Activated T-helper 1 cell treated with Interleukin-2 at 50 U/mL for 16 hours (primary cell): ENCODE measurements at regions not wholly inside any gene's neighbourhood (a gene's known extent, or its start where the extent isn't known, plus 50 kb on each side); places are given as distances from the start of the nearest gene placed in this dataset.

Experiments
- DNase-seq: peaks from one replicate; pipeline ENCODE4 v3.0.0-alpha.2; 2020; ENCODE audit warnings: low read depth

DNA sequence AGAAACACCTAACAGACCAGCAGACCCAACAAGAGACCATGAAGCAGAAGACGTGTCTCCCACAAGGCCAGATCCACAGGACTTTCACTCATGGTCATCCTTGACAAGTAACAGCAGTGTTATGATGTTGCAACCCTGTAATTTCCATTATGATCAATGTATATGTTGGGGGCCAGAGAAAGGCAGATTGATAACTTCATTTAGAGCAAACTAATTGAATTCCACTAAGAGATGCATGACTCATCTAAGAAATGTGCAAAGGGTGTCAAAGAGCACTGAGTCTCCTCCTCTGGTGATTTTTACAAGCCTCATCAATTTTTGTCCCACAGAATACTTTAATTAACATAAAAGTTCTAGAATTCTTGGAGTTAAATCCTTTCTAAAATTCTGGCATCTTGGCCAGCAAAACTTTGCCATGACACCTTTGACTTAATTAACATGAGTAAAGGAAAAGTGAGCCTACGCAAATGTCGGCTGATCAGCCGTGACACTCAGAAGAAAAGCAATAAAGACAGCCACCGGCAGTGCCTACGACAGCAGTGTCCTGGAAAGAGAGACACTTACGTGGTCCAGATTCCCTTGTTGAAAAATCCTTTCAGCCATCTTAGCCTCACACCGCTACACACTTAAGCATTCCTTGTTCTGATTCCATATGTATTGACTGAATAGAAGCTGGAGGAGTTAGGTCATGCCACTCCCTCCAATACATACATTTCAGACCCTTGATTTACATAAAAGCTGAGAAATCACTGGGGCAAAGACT is 370.2 kb upstream of the CCDC196 start:
- DNase-seq: no peak

GRCh38 chr14:66116732-66117131 is 369.4 kb upstream of the CCDC196 start:
- DNase-seq: no peak

DNA sequence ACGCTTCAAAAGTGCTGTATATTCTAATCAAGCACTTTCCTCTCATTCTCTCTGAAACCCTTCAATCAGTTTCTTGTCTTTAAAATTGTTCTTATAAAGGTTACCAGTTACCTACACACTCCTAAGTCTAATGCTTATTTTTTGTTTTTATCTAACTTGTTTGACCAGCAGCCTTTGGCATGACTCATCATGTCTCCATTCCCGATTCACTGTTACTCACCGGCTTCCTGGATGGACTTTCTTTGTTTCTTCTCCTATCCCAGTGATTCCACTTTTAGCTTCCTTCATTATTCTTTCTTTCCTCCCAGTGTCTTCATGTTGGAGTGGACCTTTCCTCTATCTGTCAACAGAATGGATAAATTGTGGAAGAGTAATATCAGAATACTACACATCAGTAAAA is 368.6 kb upstream of the CCDC196 start:
- DNase-seq: no peak

- DNase-seq: no peak
These were observed 366.5 kb upstream of the CCDC196 start for GRCh38 chr14:66119606-66120231.

DNA sequence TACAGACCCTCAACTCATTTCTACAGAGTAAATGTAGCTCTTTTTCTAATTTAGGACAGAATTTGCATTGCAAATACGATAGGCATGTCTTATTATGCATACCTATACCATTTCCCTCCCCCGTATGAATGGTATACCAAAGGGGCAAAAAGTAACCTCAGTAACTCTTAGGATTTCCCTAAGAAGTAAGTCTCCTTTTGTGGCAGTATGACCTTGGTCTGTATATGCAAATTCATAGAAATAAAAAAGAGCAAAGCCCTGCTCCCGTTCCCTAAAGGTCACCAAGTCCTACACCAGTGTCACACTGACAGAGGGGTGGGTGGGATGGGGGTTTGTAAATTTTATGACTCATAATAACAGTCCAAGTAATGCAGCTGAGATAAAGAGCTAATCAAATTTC is 365.8 kb upstream of the CCDC196 start:
- no peak for DNase-seq

DNA sequence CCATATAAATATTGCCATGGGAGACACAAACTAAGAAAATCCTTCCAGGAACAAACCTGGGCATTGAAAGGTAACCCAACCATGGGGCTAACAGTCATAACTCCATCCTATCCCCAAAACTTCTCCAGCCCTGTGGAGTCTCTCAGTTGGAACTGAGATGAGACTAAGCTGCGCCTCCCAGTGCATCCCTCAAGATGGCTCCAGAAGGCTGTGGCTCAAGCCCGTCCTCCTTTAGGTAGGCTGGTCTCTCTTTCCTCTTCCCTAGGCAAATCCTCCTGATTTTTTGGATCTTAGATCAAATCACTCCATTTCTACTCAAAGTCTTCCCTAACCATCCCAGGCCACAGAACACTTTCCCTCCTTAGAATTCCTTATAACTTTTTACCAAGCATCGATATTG is 364.3 kb upstream of the CCDC196 start:
- no peak for DNase-seq

DNA sequence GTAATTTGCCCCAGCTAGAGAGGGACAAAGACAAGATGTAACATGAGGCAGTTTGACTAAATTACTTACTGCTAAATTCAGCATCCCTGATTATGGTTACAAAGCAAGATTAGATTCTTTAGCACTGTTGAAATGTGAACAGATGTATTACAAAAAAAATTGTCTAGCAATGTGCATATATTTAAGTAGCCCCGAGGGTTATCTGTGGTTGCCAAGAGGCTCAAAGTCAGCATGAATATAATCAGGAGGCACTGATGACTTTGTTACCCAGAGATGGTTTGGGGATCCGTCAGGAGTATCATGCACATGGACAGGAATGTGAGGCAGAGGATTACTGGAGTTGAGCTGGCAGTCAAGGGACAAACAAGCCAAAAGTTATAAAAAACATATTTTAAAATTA is 356.9 kb upstream of the CCDC196 start:
- DNase-seq: no peak

DNA sequence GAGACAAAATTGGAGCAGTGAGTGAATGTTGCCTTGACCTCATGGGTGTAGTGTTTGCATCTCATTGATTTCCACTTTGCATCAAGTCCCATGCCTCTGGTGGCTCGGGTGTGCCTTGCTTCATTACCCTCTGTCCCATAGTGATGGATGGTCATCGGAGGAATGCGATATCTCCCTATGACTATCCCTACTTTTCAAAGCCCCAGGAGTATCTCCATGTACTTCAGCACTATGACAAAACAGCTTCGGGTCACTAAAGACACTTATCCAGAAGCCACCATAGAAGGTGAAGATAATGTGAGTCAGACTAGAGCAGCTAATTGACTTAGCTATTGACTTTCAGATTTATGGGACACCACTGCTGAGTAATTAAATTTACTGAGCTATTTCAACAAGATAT is 355.1 kb upstream of the CCDC196 start:
- no peak for DNase-seq

GRCh38 chr14:66133666-66134065 is 352.5 kb upstream of the CCDC196 start:
- DNase-seq: no peak

DNA sequence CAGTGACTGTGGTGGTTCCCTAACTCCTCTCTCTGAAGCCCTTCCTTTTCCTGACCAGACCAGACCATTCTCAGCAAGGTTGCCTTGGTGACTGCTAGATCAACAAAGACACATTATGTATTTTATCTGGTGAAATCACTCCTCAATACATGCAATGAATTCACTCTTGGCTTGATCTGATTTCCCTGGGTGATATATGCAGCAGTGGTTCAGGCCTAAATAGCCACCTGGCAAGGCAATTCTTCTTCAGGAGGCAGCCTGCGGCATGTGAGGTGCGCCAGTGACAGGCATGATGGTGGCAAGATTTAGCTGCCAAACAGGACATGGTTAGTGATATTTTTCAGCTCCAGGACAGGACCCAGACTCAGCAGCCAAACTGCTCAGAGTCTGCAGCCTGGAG is 350.3 kb upstream of the CCDC196 start:
- no peak for DNase-seq

GRCh38 chr14:66137081-66137480 is 349.1 kb upstream of the CCDC196 start:
- no peak for DNase-seq

- DNase-seq: no peak
These were observed 346.7 kb upstream of the CCDC196 start for GRCh38 chr14:66139432-66139831.

GRCh38 chr14:66140213-66140918 is 345.8 kb upstream of the CCDC196 start:
- no peak for DNase-seq

DNA sequence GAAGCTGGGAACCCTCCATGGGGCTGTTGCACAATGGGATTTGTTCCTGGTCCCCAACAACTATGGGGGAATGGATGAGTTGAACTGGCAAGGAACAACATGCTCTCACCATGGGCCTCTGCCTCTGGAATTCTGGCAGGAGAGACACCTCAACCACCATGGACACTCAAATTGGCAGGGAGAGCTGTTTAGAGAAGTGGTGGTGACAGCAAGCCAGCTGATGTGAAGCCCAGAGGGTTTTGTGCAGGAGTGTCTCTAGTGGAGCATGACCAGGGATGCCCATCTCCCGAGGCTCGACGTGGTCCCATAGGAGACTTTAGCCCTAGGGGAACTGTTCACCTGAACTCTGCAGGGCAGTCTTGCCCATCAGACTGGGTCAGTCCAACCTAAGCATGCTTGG is 345.2 kb upstream of the CCDC196 start:
- no peak for DNase-seq

DNA sequence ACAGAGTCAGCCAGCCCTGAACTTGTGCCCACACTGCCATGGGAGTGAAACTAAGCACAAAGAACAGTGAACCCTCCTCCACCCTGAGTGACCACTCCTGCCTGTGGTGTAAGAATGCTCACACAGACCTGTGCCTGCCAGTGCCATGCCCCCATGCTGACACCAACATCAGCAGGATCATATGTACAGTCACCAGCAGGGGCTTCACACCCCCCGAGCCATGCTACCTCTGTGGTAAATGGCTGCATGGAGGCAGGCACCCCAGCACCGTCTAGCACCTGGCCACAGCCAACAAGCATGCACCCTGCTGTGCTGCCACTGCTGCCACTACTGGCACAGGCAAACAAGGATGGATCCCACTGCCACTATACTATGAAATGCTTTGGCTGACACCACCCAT is 344.4 kb upstream of the CCDC196 start:
- DNase-seq: no peak

DNA sequence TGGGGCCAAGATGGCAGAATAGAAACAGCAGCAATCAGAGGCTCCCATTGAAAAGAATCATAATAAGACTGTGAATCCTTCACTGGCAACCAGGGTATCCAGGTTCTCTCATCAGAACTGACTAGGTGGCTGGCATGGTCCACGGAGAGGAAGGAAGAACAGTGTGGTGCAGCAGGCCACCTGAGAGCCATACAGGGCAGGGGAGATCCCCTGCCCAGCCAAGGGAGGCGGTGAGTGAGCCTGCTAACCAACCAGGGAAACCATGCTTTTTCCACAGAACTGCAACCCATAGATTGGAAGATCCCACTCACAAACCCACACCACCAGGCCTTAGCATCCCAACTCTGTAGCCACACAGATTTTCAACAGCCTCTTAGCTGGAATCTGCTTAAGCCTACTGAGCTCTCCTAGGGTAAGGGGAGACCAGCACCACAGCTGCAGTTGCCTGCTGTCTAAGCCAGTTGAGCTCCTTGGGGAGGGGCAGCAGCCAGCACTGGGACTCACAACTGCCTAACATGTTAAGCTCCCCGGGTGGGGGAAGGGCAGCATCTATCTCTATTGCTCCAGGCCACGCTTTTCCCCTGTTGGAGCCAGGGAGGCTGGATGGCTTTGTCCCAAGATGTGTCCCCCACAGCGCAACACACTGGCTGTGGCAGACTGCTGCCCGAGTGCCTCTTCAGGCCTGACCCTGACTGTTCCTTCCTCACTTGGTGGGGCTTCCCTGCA is 342.6 kb upstream of the CCDC196 start:
- no peak for DNase-seq

- no peak for DNase-seq
These were observed 333.9 kb upstream of the CCDC196 start for GRCh38 chr14:66152302-66152701.

DNA sequence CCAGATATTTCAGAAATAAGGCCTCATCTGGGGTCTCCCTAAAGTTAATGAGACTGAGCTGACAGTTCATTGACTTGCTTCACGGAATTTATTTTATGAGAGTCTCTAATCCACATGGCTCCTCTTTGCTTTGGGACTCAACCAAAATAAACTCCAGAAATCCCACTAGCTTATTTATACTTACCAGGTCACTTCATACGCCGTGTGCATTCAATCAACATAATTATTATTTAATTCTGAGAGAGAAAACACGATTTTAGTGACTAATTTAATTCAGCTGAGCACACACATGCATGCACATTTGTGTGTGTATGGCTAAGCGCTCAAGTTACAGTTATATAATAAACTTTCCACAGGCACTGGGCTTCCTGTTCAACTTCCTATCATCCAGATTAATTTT is 333.4 kb upstream of the CCDC196 start:
- no peak for DNase-seq

GRCh38 chr14:66163023-66163422 is 323.1 kb upstream of the CCDC196 start:
- DNase-seq: no peak

- DNase-seq: no peak
These were observed 320.8 kb upstream of the CCDC196 start for GRCh38 chr14:66165337-66165736.

GRCh38 chr14:66174453-66174891 is 311.7 kb upstream of the CCDC196 start:
- DNase-seq: no peak

DNA sequence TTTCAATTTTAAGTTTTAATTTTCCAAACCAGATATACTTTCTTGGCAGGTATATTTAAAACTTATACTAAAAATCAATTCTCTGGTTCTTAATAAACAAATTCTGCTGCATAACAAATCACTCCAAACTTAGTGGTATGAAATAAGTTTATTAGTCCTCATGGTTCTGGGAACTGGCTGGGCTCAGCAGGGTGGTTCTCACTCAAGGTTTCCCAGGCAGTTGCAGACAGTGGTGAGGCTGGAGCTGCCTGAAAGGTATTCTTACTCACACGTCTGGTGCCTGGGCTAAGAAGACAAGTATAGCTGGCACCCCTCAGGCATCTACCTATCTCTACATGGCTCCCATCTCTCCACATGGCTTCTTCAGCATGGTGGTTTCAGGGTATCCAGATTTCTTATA is 308.2 kb upstream of the CCDC196 start:
- DNase-seq: no peak

GRCh38 chr14:66196670-66197069 is 289.5 kb upstream of the CCDC196 start:
- DNase-seq: no peak
